ENCODE measurements at regions not wholly inside any gene's neighbourhood (a gene's known extent, or its start where the extent isn't known, plus 50 kb on each side); places are given as distances from the start of the nearest gene placed in this dataset.

DNA sequence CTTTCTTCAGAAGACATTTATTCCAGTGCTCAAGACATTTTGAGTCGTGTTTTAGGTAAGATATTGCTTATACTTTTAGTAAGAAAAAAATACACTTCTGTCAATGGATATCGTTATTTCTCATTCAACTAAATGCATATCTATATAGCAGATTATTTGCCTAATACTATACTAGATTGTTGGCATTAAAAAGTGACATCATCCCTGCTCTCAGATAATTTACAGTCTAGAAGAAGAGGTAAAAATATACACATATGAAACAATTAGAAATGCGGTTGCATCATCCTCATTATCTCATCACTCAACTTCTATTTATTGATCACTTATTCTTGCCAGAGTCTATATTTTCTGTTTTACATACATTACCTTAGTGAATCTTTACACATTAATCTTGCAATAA, 367.7 kb downstream of the ADGRL2 start:
- Histone ChIP-seq H3K27ac (no peak overlapping the region), H3K9me3 (no peaks in the 10 kb centered on the region), H3K4me1 (ENCODE audit: insufficient read depth) (no peaks in the 10 kb centered on the region), H3K36me3 (no peaks in the 10 kb centered on the region), H3K4me3 (no peak overlapping the region), H3K27me3 (no peaks in the 10 kb centered on the region)
- intact Hi-C loops (cut with DNase I): no loop called here
- no peak for DNase-seq
- TF ChIP-seq POLR2A (IDR thresholded peaks at IDR 0.05) (no peak), EP300 (IDR thresholded peaks at IDR 0.05) (no peak)
- TF ChIP-seq, protein P1, sequence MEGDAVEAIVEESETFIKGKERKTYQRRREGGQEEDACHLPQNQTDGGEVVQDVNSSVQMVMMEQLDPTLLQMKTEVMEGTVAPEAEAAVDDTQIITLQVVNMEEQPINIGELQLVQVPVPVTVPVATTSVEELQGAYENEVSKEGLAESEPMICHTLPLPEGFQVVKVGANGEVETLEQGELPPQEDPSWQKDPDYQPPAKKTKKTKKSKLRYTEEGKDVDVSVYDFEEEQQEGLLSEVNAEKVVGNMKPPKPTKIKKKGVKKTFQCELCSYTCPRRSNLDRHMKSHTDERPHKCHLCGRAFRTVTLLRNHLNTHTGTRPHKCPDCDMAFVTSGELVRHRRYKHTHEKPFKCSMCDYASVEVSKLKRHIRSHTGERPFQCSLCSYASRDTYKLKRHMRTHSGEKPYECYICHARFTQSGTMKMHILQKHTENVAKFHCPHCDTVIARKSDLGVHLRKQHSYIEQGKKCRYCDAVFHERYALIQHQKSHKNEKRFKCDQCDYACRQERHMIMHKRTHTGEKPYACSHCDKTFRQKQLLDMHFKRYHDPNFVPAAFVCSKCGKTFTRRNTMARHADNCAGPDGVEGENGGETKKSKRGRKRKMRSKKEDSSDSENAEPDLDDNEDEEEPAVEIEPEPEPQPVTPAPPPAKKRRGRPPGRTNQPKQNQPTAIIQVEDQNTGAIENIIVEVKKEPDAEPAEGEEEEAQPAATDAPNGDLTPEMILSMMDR (IDR thresholded peaks at IDR 0.05): no peak
- 82 to 84% (median 84%) methylated on average over 3 of the region's 3 CpGs for WGBS, 3 donors

DNA sequence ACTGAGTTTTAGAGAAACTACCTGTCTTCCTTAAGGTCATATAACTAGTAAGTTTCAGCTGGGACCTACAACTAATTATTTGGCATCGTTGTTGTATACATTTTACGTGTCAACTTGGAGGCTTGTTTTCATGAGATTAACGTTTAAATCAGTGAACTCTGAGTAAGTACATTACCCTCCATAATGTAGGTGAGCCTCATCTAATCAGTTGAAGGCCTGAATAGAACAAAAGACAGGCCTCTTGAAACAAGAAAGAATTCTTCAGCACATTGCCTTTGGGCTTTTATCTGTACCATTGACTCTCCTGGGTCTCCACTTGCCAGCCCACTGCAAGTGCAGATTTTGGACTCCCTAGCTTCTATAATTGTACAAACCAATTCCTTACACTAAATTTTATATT, 364.6 kb downstream of the ADGRL2 start:
- TF ChIP-seq EP300 (IDR thresholded peaks at IDR 0.05) (no peak), POLR2A (IDR thresholded peaks at IDR 0.05) (no peak)
- TF ChIP-seq, protein P1 (IDR thresholded peaks at IDR 0.05): no peak
- intact Hi-C loops (cut with DNase I): no loop called here
- 85 to 95% (median 94%) methylated on average over 3 of the region's 3 CpGs for WGBS, 3 donors

DNA sequence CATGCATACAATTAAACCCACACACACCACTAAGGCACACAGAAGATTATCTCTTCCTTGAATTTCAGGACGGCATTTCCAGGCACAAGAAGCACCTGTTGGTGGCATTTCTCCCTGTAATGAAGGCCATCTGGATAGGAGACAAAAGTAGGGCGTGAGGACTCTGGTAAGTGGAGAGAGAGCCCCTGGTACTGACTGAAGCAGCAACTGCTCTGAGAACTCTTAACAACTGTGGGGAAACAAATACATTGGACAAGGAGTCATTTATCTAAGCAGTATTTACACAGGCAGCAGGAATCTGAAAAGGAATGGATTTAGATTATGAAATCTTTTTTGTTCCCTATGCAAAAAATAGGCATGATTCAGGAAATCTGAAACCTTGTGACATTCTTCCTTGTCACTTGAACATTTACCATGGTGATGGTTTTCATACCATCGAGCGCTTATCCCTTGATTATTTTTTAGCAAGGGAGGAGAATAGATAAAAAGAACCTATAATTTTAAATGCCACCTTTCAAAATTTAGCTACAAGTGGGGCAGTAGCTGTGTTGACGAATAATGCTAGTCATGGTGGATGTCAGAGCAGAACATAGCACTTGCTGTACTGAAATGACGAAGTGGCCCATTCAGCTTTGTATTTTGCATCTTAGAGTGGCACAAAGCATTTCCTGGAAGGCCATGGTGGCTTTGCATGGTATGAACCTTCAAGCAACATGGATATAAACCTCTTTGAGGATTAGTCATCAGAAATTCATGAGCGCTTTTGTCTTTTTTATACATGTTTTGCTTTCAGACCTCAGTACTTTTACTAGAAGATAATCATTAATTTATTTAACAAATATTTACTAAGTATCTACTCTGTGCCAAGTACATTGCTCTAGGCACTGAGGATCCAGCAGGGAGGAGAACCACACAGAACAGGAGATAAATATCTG, 362.0 kb downstream of the ADGRL2 start:
- Histone ChIP-seq H3K4me3 (no peak overlapping the region), H3K27me3 (no peaks in the 10 kb centered on the region), H3K9me3 (no peaks in the 10 kb centered on the region), H3K36me3 (no peaks in the 10 kb centered on the region), H3K27ac (no peak overlapping the region), H3K4me1 (ENCODE audit: insufficient read depth) (peaks cover 2% of the 10 kb centered on the region)
- TF ChIP-seq POLR2A (IDR thresholded peaks at IDR 0.05) (no peak), EP300 (IDR thresholded peaks at IDR 0.05) (no peak)
- TF ChIP-seq, protein P1 (IDR thresholded peaks at IDR 0.05): no peak
- no peak for DNase-seq
- intact Hi-C loops (cut with DNase I): no loop called here
- whole genome bisulfite sequencing, 3 donors: 83 to 87% (median 84%) methylated on average over 7 of the region's 7 CpGs

More for the DNA sequence above, 364.6 kb downstream of the ADGRL2 start:
- Histone ChIP-seq H3K9me3 (no peaks in the 10 kb centered on the region), H3K4me1 (ENCODE audit: insufficient read depth) (peaks cover 2% of the 10 kb centered on the region), H3K27me3 (no peaks in the 10 kb centered on the region), H3K27ac (no peak overlapping the region), H3K4me3 (no peak overlapping the region), H3K36me3 (no peaks in the 10 kb centered on the region)
- no peak for DNase-seq

DNA sequence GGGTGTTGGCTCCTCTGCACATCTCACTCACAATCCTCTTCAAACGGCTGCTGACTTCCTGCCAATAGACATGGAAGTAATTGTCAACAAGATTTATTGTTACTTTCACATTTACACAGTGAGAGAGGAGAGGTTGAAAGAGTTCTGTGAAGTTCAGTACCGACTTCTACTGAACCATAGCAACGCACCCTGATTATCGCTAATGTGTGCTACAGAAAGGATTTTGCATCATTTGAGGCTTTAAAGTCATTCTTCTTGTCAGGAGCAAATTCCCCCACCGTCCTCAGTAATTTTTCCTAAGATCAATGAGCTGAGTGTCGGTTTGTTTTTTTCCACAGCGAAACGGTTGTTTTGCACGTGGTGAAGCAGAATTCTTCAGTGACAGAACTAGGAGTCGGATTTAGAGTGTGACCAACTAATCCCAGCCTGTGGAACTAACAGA, 361.0 kb downstream of the ADGRL2 start:
- intact Hi-C loops (cut with DNase I): no loop called here
- peak overlapping the region; percentile 21 for H3K4me3 ChIP-seq
- H3K9me3 ChIP-seq: no peaks in the 10 kb centered on the region
- no peaks in the 10 kb centered on the region for H3K36me3 ChIP-seq
- TF ChIP-seq EP300 (IDR thresholded peaks at IDR 0.05): no peak
- TF ChIP-seq POLR2A (IDR thresholded peaks at IDR 0.05): no peak
- TF ChIP-seq, protein P1 (IDR thresholded peaks at IDR 0.05): no peak
- H3K27me3 ChIP-seq: no peaks in the 10 kb centered on the region
- H3K4me1 ChIP-seq (ENCODE audit: insufficient read depth): peaks cover 2% of the 10 kb centered on the region
- 1 to 2% (median 2%) methylated on average over 10 of the region's 10 CpGs for WGBS, 3 donors
- peak in 1 of 5 donors; percentile 24 for DNase-seq
- H3K27ac ChIP-seq: no peak overlapping the region
